ENCODE measurements at regions not wholly inside any gene's neighbourhood (a gene's known extent, or its start where the extent isn't known, plus 50 kb on each side); places are given as distances from the start of the nearest gene placed in this dataset.
"Not testable (repeated sequence)": the region's sequence is repeated elsewhere in the genome, so short reads cannot be mapped to it uniquely, and the experiment has no call there.

GRCh38 chr6:11845664-11846577, 67.3 kb upstream of the ADTRP start:
- DNase-seq, result no peak

- DNase-seq, result not testable (repeated sequence)
These were observed 64.2 kb upstream of the ADTRP start for GRCh38 chr6:11842795-11843194.

- DNase-seq, result no peak
These were observed 56.5 kb upstream of the ADTRP start for GRCh38 chr6:11835065-11835464.

- DNase-seq, result no peak
These were observed 55.3 kb upstream of the ADTRP start for GRCh38 chr6:11833626-11834592.

- DNase-seq, result no peak
These were observed 53.0 kb upstream of the ADTRP start for GRCh38 chr6:11831653-11832052.

GRCh38 chr6:11830520-11830919, 51.9 kb upstream of the ADTRP start:
- DNase-seq, result no peak

- no peak for DNase-seq
These were observed 51.5 kb upstream of the ADTRP start for GRCh38 chr6:11830105-11830504.

- DNase-seq, result no peak
These were observed 49.8 kb upstream of the ADTRP start for GRCh38 chr6:11828262-11828870.

Data from CD4-positive, alpha-beta T cell treated with Interferon alpha-2 for 1 hour (primary cell).